ENCODE measurements at regions not wholly inside any gene's neighbourhood (a gene's known extent, or its start where the extent isn't known, plus 50 kb on each side); places are given as distances from the start of the nearest gene placed in this dataset.

GRCh38 chr2:128626760-128627511 lies 308.3 kb upstream of the HS6ST1 start:
- Histone ChIP-seq H3K4me3 (ENCODE audit: low read length) (no peak overlapping the region), H3K4me2 (ENCODE audit: low read length) (no peak overlapping the region), H3K36me3 (ENCODE audit: control insufficient read depth, low read length) (no peaks in the 10 kb centered on the region), H3F3A (ENCODE audit: control insufficient read depth, insufficient read depth) (no peaks in the 10 kb centered on the region), H3K27ac (ENCODE audit: low read depth, low read length) (no peak overlapping the region), H4K20me1 (ENCODE audit: control insufficient read depth, insufficient read depth, low read depth, low read length) (no peaks in the 10 kb centered on the region), H3K9me3 (ENCODE audit: control insufficient read depth, insufficient read depth, low read length) (no peaks in the 10 kb centered on the region), H3K9me2 (replicated peaks; ENCODE audit: control insufficient read depth, low read length) (no peaks in the 10 kb centered on the region), H3K79me2 (ENCODE audit: control insufficient read depth, low read length) (no peaks in the 10 kb centered on the region), H3K27me3 (ENCODE audit: control insufficient read depth, low read length) (no peaks in the 10 kb centered on the region), H3K4me1 (ENCODE audit: control insufficient read depth, low read length) (no peaks in the 10 kb centered on the region)
- TF ChIP-seq CTCF (IDR thresholded peaks at IDR 0.05; ENCODE audit: low read depth, low read length, poor library complexity, severe bottlenecking) (no peak), EZH2phosphoT487 (IDR thresholded peaks at IDR 0.05; ENCODE audit: borderline replicate concordance, low read length) (no peak)

- H3K27ac ChIP-seq (ENCODE audit: low read depth, low read length): no peak overlapping the region
- no peaks in the 10 kb centered on the region for H3K4me1 ChIP-seq (ENCODE audit: control insufficient read depth, low read length)
- H4K20me1 ChIP-seq (ENCODE audit: control insufficient read depth, insufficient read depth, low read depth, low read length): no peaks in the 10 kb centered on the region
- no peaks in the 10 kb centered on the region for H3K79me2 ChIP-seq (ENCODE audit: control insufficient read depth, low read length)
- no peak overlapping the region for H3K4me3 ChIP-seq (ENCODE audit: low read length)
- no peaks in the 10 kb centered on the region for H3F3A ChIP-seq (ENCODE audit: control insufficient read depth, insufficient read depth)
- TF ChIP-seq CTCF (IDR thresholded peaks at IDR 0.05; ENCODE audit: low read depth, low read length, poor library complexity, severe bottlenecking): no peak
- no peak for TF ChIP-seq EZH2phosphoT487 (IDR thresholded peaks at IDR 0.05; ENCODE audit: borderline replicate concordance, low read length)
- no peaks in the 10 kb centered on the region for H3K9me2 ChIP-seq (replicated peaks; ENCODE audit: control insufficient read depth, low read length)
- H3K36me3 ChIP-seq (ENCODE audit: control insufficient read depth, low read length): no peaks in the 10 kb centered on the region
- 0 out of 2 replicates have a peak, but pooled peaks cover 3% of the 10 kb centered on the region for H3K27me3 ChIP-seq (ENCODE audit: control insufficient read depth, low read length)
- no peaks in the 10 kb centered on the region for H3K9me3 ChIP-seq (ENCODE audit: control insufficient read depth, insufficient read depth, low read length)
- H3K4me2 ChIP-seq (ENCODE audit: low read length): no peak overlapping the region
These were observed 309.5 kb upstream of the HS6ST1 start for GRCh38 chr2:128628206-128628605.

DNA sequence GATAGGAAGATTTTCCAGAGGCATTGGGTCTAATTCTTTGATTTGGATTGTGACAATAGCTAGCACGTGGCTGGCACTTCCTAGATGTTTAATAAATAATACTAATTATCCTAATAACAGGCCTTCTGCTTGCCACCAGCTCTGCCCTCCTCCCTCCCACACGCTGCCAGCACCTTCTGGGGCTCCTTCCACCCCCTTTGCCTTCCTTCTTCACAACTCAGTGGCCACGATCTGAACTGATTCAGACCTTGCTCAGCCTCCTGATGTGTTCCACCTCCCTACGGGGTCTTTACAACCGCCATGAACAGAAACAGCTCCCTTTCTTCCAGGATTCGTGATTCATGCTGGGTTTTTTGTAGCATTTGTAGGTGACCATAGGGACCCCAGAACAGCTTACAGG lies 310.3 kb upstream of the HS6ST1 start:
- Histone ChIP-seq H3K4me1 (ENCODE audit: control insufficient read depth, low read length) (no peaks in the 10 kb centered on the region), H3K27ac (ENCODE audit: low read depth, low read length) (no peak overlapping the region), H3K36me3 (ENCODE audit: control insufficient read depth, low read length) (no peaks in the 10 kb centered on the region), H3K27me3 (ENCODE audit: control insufficient read depth, low read length) (0 out of 2 replicates have a peak, but pooled peaks cover 3% of the 10 kb centered on the region), H3K79me2 (ENCODE audit: control insufficient read depth, low read length) (no peaks in the 10 kb centered on the region), H3K4me3 (ENCODE audit: low read length) (no peak overlapping the region), H4K20me1 (ENCODE audit: control insufficient read depth, insufficient read depth, low read depth, low read length) (no peaks in the 10 kb centered on the region), H3F3A (ENCODE audit: control insufficient read depth, insufficient read depth) (no peaks in the 10 kb centered on the region), H3K9me2 (replicated peaks; ENCODE audit: control insufficient read depth, low read length) (no peaks in the 10 kb centered on the region), H3K9me3 (ENCODE audit: control insufficient read depth, insufficient read depth, low read length) (no peaks in the 10 kb centered on the region), H3K4me2 (ENCODE audit: low read length) (no peak overlapping the region)
- no peak for TF ChIP-seq EZH2phosphoT487 (IDR thresholded peaks at IDR 0.05; ENCODE audit: borderline replicate concordance, low read length)
- TF ChIP-seq CTCF (IDR thresholded peaks at IDR 0.05; ENCODE audit: low read depth, low read length, poor library complexity, severe bottlenecking): no peak

Data from DOHH2 (cell line).